NB4 (cell line): ENCODE measurements at regions not wholly inside any gene's neighbourhood (a gene's known extent, or its start where the extent isn't known, plus 50 kb on each side); places are given as distances from the start of the nearest gene placed in this dataset.

Experiments
- DNase-seq: peaks from one replicate; pipeline ENCODE4 v3.0.0; 2010; ENCODE audit warnings: low read depth
- H3K4me3 ChIP-seq: one replicate; pipeline ENCODE4 v1.5.1; 2011; ENCODE audit warnings: mild to moderate bottlenecking, low read depth, low read length, moderate library complexity
- CTCF ChIP-seq: IDR thresholded peaks from one replicate; pipeline ENCODE4 v1.5.1; 2012; ENCODE audit warnings: low read depth, low read length
- MAX ChIP-seq: IDR thresholded peaks from 2 replicates; pipeline ENCODE4 v1.6.1; 2011; ENCODE audit warnings: low read depth, low read length
- MYC ChIP-seq: IDR thresholded peaks from 2 replicates; pipeline ENCODE4 v1.6.1; 2011; ENCODE audit warnings: low read depth, low read length
- POLR2A ChIP-seq: IDR thresholded peaks from 2 replicates; pipeline ENCODE4 v1.6.1; 2011; ENCODE audit warnings: mild to moderate bottlenecking; ENCODE audit not compliant: insufficient read length; ENCODE audit errors: extremely low read depth

- no peak for DNase-seq
- H3K4me3 ChIP-seq, result no peak overlapping the region
- TF ChIP-seq MAX (no peak), MYC (no peak), CTCF (no peak), POLR2A (no peak)
Observed at GRCh38 chr2:60377825-60378224, 175.6 kb downstream of the BCL11A start.

- TF ChIP-seq MAX (no peak), POLR2A (no peak), CTCF (no peak), MYC (no peak)
- no peak overlapping the region for H3K4me3 ChIP-seq
- no peak for DNase-seq
Observed at GRCh38 chr2:60376252-60376651, 177.2 kb downstream of the BCL11A start.

GRCh38 chr2:60371681-60372080, 181.8 kb downstream of the BCL11A start:
- H3K4me3 ChIP-seq, result no peak overlapping the region
- no peak for TF ChIP-seq MAX
- no peak for TF ChIP-seq MYC
- DNase-seq, result peak; percentile 11

GRCh38 chr2:60371219-60371618, 182.2 kb downstream of the BCL11A start:
- TF ChIP-seq MAX, result no peak
- no peak for TF ChIP-seq CTCF
- no peak for TF ChIP-seq MYC
- no peak for TF ChIP-seq POLR2A
- no peak for DNase-seq
- no peak overlapping the region for H3K4me3 ChIP-seq

- no peak for DNase-seq
- no peak for TF ChIP-seq CTCF
- TF ChIP-seq MAX, result no peak
- no peak for TF ChIP-seq MYC
- no peak for TF ChIP-seq POLR2A
- no peak overlapping the region for H3K4me3 ChIP-seq
Observed at GRCh38 chr2:60370814-60371213, 182.6 kb downstream of the BCL11A start.

GRCh38 chr2:60368456-60368855, 185.0 kb downstream of the BCL11A start:
- TF ChIP-seq CTCF (no peak), MYC (no peak), POLR2A (no peak), MAX (no peak)
- no peak overlapping the region for H3K4me3 ChIP-seq
- DNase-seq, result no peak
